HepG2 (cell line): ENCODE measurements at regions not wholly inside any gene's neighbourhood (a gene's known extent, or its start where the extent isn't known, plus 50 kb on each side); places are given as distances from the start of the nearest gene placed in this dataset.

Experiments used
- CHD4 ChIP-seq: fragments of 200-600 bp; sonication (generic); IDR thresholded peaks from 2 replicates; pipeline ENCODE4 v1.7.0; 2017; ENCODE audit warnings: mild to moderate bottlenecking, low read length, borderline replicate concordance
- EP300 ChIP-seq, 3 experiments: sonication (generic) in 1 of 3; formaldehyde crosslinking in 1 of 3; IDR thresholded peaks; 2 replicates each; pipeline versions ENCODE4 v1.5.1 to v1.6.1; 2011 to 2020; ENCODE audit warnings: low read depth in 2 of 3, low read length in 2 of 3, borderline replicate concordance in 1 of 3, improper control_type of control experiment in 1 of 3, mild to moderate bottlenecking in 1 of 3, missing genetic modification reagents in 1 of 3, moderate library complexity in 1 of 3
- HNRNPL ChIP-seq: fragments of 200-400 bp; formaldehyde crosslinking; IDR thresholded peaks from 2 replicates; pipeline ENCODE4 v1.6.1; 2017; ENCODE audit warnings: mild to moderate bottlenecking, low read depth, low read length
- HOXA3 ChIP-seq: sonication (generic); formaldehyde crosslinking; IDR thresholded peaks from 2 replicates; pipeline ENCODE4 v1.5.0; 2020; ENCODE audit warnings: missing genetic modification reagents
- KDM5B ChIP-seq: sonication (generic); formaldehyde crosslinking; IDR thresholded peaks from 2 replicates; pipeline ENCODE4 v1.4.0; 2020; ENCODE audit warnings: missing genetic modification reagents, mild to moderate bottlenecking, borderline replicate concordance
- MAZ ChIP-seq, 2 experiments: sonication (generic) in 1 of 2; formaldehyde crosslinking in 1 of 2; IDR thresholded peaks; 2 replicates each; pipeline versions ENCODE4 v1.5.0 to v1.6.1; 2012 to 2020; ENCODE audit warnings: low read depth in 2 of 2, mild to moderate bottlenecking in 2 of 2, borderline replicate concordance in 1 of 2, improper control_type of control experiment in 1 of 2, low read length in 1 of 2, missing genetic modification reagents in 1 of 2, moderate library complexity in 1 of 2
- MED8 ChIP-seq: sonication (generic); formaldehyde crosslinking; IDR thresholded peaks from 2 replicates; pipeline ENCODE4 v1.8.1; 2023; ENCODE audit warnings: mild to moderate bottlenecking, missing genetic modification reagents; ENCODE audit not compliant: insufficient replicate concordance
- NONO ChIP-seq, 2 experiments: fragments of 450-650 bp in 1 of 2; sonication (generic) in 1 of 2; formaldehyde crosslinking in 1 of 2; IDR thresholded peaks in 1 of 2; conservative IDR thresholded peaks in 1 of 2; 2 replicates each; pipeline versions ENCODE4 v1.6.1 to v1.8.0; 2017 to 2022; ENCODE audit warnings: mild to moderate bottlenecking in 1 of 2, missing genetic modification reagents in 1 of 2, moderate library complexity in 1 of 2
- PHF8 ChIP-seq: sonication (generic); formaldehyde crosslinking; IDR thresholded peaks from 2 replicates; pipeline ENCODE4 v1.5.0; 2020; ENCODE audit warnings: missing genetic modification reagents
- POLR2G ChIP-seq: fragments of 200-400 bp; formaldehyde crosslinking; IDR thresholded peaks from 2 replicates; pipeline ENCODE4 v1.6.1; 2018; ENCODE audit warnings: mild to moderate bottlenecking, low read depth, low read length, moderate library complexity
- PPARG ChIP-seq: conservative IDR thresholded peaks from 2 replicates; pipeline ENCODE4 v1.6.1; 2016; ENCODE audit warnings: missing biosample characterization, missing genetic modification reagents
- SALL1 ChIP-seq: sonication (generic); formaldehyde crosslinking; IDR thresholded peaks from 2 replicates; pipeline ENCODE4 v1.8.0; 2022; ENCODE audit warnings: mild to moderate bottlenecking, missing genetic modification reagents
- SETDB1 ChIP-seq: sonication (generic); formaldehyde crosslinking; IDR thresholded peaks from 2 replicates; pipeline ENCODE4 v1.5.1; 2020; ENCODE audit warnings: missing genetic modification reagents, mild to moderate bottlenecking, borderline replicate concordance
- TBP ChIP-seq: sonication (generic); formaldehyde crosslinking; IDR thresholded peaks from 2 replicates; pipeline ENCODE4 v1.5.0; 2020; ENCODE audit warnings: missing genetic modification reagents
- TSC22D2 ChIP-seq: sonication (generic); formaldehyde crosslinking; IDR thresholded peaks from 2 replicates; pipeline ENCODE4 v1.5.1; 2020; ENCODE audit warnings: missing genetic modification reagents, mild to moderate bottlenecking, borderline replicate concordance
- ZMYM4 ChIP-seq: sonication (generic); formaldehyde crosslinking; IDR thresholded peaks from 2 replicates; pipeline ENCODE4 v1.8.1; 2023; ENCODE audit warnings: mild to moderate bottlenecking, missing genetic modification reagents
- ZNF567 ChIP-seq: sonication (generic); formaldehyde crosslinking; IDR thresholded peaks from 2 replicates; pipeline ENCODE4 v1.8.1; 2023; ENCODE audit warnings: mild to moderate bottlenecking, missing genetic modification reagents, borderline replicate concordance
- ZNF674 ChIP-seq: sonication (generic); formaldehyde crosslinking; IDR thresholded peaks from 2 replicates; pipeline ENCODE4 v1.5.0; 2020; ENCODE audit warnings: low read depth, mild to moderate bottlenecking, missing genetic modification reagents
- TF ChIP-seq, protein P1 (sequence below): IDR thresholded peaks from 2 replicates; pipeline ENCODE4 v1.6.1; 2016; ENCODE audit warnings: low read depth
- TF ChIP-seq, protein P2 (sequence below): sonication (generic); formaldehyde crosslinking; IDR thresholded peaks from 2 replicates; pipeline ENCODE4 v1.8.0; 2022; ENCODE audit warnings: missing genetic modification reagents, mild to moderate bottlenecking, moderate library complexity, borderline replicate concordance
- TF ChIP-seq, protein P3 (sequence below): sonication (generic); formaldehyde crosslinking; IDR thresholded peaks from 2 replicates; pipeline ENCODE4 v1.4.0; 2020; ENCODE audit warnings: low read depth, mild to moderate bottlenecking, missing genetic modification reagents
- TF ChIP-seq, protein P4 (sequence below): IDR thresholded peaks from 2 replicates; pipeline ENCODE4 v1.6.1; 2016

DNA sequence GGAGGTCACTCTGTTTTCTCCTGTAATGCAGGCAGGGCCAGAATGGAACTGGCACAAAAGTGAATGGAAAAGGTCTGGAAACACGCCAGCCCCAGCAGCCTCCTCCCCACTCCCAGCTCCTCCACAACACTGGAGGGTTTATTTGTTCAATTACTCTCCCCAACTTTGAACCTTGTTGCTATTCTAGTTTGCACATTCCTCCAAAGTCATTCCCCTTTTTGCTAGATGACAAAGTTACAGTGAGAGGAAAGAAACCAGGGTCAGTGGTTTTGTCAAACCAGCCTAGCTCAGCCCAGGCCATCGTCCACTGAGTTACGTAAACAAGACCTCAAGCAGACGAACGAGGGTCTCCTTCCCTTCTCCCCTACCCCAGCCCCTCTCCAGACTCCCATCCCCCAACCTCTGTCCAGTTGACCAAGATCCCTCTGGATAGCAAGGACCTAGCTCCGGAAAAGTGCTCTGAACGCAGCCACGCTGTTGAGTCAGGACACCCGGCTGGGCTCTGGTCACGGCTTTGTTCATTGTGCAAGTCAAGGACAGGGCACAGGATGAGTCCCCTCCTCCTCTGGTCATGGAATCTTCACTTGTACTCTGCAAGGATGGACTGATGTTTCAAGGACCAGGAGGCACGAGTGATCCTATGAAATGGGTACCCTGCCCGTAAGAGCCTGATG, 180.0 kb downstream of the USP12 start (continued):
- no peak for TF ChIP-seq ZNF674 (CRISPR knock-in tag)
- TF ChIP-seq NONO (IDR thresholded peaks at IDR 0.05): no peak
- peak; percentile 64 for TF ChIP-seq NONO (CRISPR knock-in tag; conservative IDR thresholded peaks at IDR 0.05)
- TF ChIP-seq TSC22D2: 0 out of 2 replicates have a peak, but pooled peaks have one; percentile 27
- TF ChIP-seq, protein P1, sequence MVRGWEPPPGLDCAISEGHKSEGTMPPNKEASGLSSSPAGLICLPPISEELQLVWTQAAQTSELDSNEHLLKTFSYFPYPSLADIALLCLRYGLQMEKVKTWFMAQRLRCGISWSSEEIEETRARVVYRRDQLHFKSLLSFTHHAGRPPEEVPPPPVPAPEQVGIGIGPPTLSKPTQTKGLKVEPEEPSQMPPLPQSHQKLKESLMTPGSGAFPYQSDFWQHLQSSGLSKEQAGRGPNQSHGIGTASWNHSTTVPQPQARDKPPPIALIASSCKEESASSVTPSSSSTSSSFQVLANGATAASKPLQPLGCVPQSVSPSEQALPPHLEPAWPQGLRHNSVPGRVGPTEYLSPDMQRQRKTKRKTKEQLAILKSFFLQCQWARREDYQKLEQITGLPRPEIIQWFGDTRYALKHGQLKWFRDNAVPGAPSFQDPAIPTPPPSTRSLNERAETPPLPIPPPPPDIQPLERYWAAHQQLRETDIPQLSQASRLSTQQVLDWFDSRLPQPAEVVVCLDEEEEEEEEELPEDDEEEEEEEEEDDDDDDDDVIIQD (CRISPR knock-in tag): peak; percentile 70; the same call in 1 of the 2 replicates
- peak; percentile 66 for TF ChIP-seq PPARG (CRISPR knock-in tag)
- TF ChIP-seq KDM5B (CRISPR knock-in tag): no peak; the same call in 1 of the 2 replicates
- no peak for TF ChIP-seq SETDB1
- TF ChIP-seq ZNF567: peak; percentile 79; the same call in 1 of the 2 replicates
- no peak for TF ChIP-seq HNRNPL
- TF ChIP-seq, protein P2, sequence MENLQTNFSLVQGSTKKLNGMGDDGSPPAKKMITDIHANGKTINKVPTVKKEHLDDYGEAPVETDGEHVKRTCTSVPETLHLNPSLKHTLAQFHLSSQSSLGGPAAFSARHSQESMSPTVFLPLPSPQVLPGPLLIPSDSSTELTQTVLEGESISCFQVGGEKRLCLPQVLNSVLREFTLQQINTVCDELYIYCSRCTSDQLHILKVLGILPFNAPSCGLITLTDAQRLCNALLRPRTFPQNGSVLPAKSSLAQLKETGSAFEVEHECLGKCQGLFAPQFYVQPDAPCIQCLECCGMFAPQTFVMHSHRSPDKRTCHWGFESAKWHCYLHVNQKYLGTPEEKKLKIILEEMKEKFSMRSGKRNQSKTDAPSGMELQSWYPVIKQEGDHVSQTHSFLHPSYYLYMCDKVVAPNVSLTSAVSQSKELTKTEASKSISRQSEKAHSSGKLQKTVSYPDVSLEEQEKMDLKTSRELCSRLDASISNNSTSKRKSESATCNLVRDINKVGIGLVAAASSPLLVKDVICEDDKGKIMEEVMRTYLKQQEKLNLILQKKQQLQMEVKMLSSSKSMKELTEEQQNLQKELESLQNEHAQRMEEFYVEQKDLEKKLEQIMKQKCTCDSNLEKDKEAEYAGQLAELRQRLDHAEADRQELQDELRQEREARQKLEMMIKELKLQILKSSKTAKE: peak; percentile 50; the same call in 1 of the 2 replicates
- peak; percentile 49; the same call in 1 of the 2 replicates for TF ChIP-seq POLR2G
- peak; percentile 42 for TF ChIP-seq MED8 (CRISPR knock-in tag)
- peak; percentile 27 for TF ChIP-seq SALL1 (CRISPR knock-in tag)
- TF ChIP-seq TBP (CRISPR knock-in tag): no peak
- peak; percentile 58; the same call in 1 of the 2 replicates for TF ChIP-seq HOXA3 (CRISPR knock-in tag)
- TF ChIP-seq PHF8 (CRISPR knock-in tag): no peak; the same call in 1 of the 2 replicates
- peak; percentile 37; the same call in 1 of the 2 replicates for TF ChIP-seq MAZ (IDR thresholded peaks at IDR 0.05; ENCODE audit: borderline replicate concordance, low read depth, low read length)
- no peak for TF ChIP-seq MAZ (CRISPR knock-in tag; IDR thresholded peaks at IDR 0.05; ENCODE audit: low read depth)
- TF ChIP-seq, protein P3, sequence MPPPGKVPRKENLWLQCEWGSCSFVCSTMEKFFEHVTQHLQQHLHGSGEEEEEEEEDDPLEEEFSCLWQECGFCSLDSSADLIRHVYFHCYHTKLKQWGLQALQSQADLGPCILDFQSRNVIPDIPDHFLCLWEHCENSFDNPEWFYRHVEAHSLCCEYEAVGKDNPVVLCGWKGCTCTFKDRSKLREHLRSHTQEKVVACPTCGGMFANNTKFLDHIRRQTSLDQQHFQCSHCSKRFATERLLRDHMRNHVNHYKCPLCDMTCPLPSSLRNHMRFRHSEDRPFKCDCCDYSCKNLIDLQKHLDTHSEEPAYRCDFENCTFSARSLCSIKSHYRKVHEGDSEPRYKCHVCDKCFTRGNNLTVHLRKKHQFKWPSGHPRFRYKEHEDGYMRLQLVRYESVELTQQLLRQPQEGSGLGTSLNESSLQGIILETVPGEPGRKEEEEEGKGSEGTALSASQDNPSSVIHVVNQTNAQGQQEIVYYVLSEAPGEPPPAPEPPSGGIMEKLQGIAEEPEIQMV: 0 out of 2 replicates have a peak, but pooled peaks have one; percentile 35
- TF ChIP-seq EP300 (IDR thresholded peaks at IDR 0.05; ENCODE audit: low read depth in 2 of 2, low read length in 2 of 2): peak in 1 of 2 experiments; percentile 83; a peak in 2 of 4 replicates
- TF ChIP-seq EP300 (CRISPR knock-in tag; IDR thresholded peaks at IDR 0.05; ENCODE audit: borderline replicate concordance): no peak; the same call in 1 of the 2 replicates
- TF ChIP-seq ZMYM4 (CRISPR knock-in tag): peak; percentile 65
- TF ChIP-seq CHD4: peak; percentile 71; the same call in 1 of the 2 replicates
- TF ChIP-seq, protein P4, sequence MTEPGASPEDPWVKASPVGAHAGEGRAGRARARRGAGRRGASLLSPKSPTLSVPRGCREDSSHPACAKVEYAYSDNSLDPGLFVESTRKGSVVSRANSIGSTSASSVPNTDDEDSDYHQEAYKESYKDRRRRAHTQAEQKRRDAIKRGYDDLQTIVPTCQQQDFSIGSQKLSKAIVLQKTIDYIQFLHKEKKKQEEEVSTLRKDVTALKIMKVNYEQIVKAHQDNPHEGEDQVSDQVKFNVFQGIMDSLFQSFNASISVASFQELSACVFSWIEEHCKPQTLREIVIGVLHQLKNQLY (CRISPR knock-in tag): 0 out of 2 replicates have a peak, but pooled peaks have one; percentile 26
